ENCODE measurements at regions not wholly inside any gene's neighbourhood (a gene's known extent, or its start where the extent isn't known, plus 50 kb on each side); places are given as distances from the start of the nearest gene placed in this dataset.

DNA sequence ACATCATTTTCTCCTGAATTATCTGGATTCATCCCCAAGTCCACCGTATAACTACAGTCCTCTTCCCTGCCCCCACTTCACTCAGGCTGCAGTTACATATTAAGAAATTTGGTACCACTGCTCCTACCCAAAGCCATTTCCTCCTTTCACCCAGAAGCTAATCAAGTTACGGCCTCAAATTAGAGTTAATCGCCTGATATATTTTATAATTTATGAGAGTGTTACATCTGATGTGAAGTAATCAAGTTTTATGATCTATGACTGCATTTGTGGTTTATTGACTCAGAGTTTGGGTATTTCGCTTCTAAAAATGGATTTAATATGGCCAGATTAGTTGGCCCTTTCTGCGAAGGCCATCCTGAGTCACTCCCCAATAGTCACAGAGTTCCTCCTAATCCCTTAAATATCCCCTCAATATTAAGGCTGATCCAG lies 223.6 kb upstream of the KIF2A start:
- H3K9me3 ChIP-seq, result no peaks in the 10 kb centered on the region
- H3K27me3 ChIP-seq, result no peaks in the 10 kb centered on the region

DNA sequence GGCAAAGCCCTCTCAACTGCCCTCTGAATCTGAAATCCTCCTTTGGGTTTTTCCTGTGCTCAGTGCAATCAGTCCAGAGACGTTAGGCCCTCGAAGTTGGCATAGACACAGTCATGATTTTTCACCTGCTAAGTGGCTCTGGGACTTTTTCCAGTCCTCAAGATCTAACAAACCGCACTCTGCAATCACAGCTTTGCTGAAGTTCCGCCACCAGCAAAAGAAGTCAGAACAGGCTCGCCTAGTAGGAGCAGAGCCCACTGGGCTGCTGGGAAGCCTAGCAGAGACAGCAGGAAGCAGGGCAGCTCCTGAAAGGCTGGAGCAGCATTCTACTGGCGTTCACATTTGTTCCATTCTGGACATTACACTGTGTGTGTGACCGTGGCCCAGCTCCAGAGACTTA lies 222.8 kb upstream of the KIF2A start:
- Histone ChIP-seq H3K9me3 (no peaks in the 10 kb centered on the region), H3K36me3 (no peaks in the 10 kb centered on the region), H3K4me1 (no peaks in the 10 kb centered on the region), H3K27me3 (no peaks in the 10 kb centered on the region), H3K4me3 (no peak overlapping the region), H3K27ac (no peak overlapping the region)
- DNase-seq, result no peak
- intact Hi-C loops (cut with DNase I; ENCODE audit: low total_unique reads), result no loop called here
- TF ChIP-seq, protein P1, sequence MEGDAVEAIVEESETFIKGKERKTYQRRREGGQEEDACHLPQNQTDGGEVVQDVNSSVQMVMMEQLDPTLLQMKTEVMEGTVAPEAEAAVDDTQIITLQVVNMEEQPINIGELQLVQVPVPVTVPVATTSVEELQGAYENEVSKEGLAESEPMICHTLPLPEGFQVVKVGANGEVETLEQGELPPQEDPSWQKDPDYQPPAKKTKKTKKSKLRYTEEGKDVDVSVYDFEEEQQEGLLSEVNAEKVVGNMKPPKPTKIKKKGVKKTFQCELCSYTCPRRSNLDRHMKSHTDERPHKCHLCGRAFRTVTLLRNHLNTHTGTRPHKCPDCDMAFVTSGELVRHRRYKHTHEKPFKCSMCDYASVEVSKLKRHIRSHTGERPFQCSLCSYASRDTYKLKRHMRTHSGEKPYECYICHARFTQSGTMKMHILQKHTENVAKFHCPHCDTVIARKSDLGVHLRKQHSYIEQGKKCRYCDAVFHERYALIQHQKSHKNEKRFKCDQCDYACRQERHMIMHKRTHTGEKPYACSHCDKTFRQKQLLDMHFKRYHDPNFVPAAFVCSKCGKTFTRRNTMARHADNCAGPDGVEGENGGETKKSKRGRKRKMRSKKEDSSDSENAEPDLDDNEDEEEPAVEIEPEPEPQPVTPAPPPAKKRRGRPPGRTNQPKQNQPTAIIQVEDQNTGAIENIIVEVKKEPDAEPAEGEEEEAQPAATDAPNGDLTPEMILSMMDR (IDR thresholded peaks at IDR 0.05), result no peak

More for the DNA sequence above, 223.6 kb upstream of the KIF2A start:
- TF ChIP-seq, protein P1 (IDR thresholded peaks at IDR 0.05), result no peak
- Histone ChIP-seq H3K4me3 (no peak overlapping the region), H3K36me3 (no peaks in the 10 kb centered on the region), H3K27ac (no peak overlapping the region), H3K4me1 (no peaks in the 10 kb centered on the region)
- DNase-seq, result no peak
- intact Hi-C loops (cut with DNase I; ENCODE audit: low total_unique reads), result no loop called here

- no peak for DNase-seq
- no peaks in the 10 kb centered on the region for H3K9me3 ChIP-seq
- no peaks in the 10 kb centered on the region for H3K4me1 ChIP-seq
- intact Hi-C loops (cut with DNase I; ENCODE audit: low total_unique reads), result no loop called here
- no peaks in the 10 kb centered on the region for H3K27me3 ChIP-seq
- no peaks in the 10 kb centered on the region for H3K36me3 ChIP-seq
- H3K27ac ChIP-seq, result no peak overlapping the region
- no peak overlapping the region for H3K4me3 ChIP-seq
- TF ChIP-seq, protein P1 (IDR thresholded peaks at IDR 0.05), result no peak
These were observed 222.3 kb upstream of the KIF2A start for GRCh38 chr5:62083661-62084060.

DNA sequence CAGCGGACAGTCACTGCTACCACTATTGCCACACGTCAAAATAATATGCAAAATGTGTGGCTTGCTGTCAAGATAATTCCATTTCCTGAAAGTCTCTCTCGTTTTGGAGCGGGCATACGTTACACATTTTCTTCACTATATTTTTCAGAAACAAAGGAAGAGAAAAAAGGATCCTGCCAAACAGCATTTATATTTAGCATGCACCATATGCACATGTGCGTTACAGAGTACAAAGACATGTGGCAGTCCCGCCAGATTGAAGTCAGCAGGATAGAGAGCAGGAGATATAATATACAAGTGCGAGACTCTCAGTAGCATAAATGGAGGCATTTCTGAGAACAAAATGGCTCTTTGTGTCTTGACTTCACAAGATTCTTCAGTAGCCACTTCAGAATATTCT lies 221.6 kb upstream of the KIF2A start:
- no peaks in the 10 kb centered on the region for H3K36me3 ChIP-seq
- H3K27ac ChIP-seq, result no peak overlapping the region
- H3K4me1 ChIP-seq, result no peaks in the 10 kb centered on the region
- intact Hi-C loops (cut with DNase I; ENCODE audit: low total_unique reads), result no loop called here
- TF ChIP-seq, protein P1 (IDR thresholded peaks at IDR 0.05), result no peak
- H3K27me3 ChIP-seq, result no peaks in the 10 kb centered on the region
- no peak overlapping the region for H3K4me3 ChIP-seq
- DNase-seq, result no peak
- no peaks in the 10 kb centered on the region for H3K9me3 ChIP-seq

DNA sequence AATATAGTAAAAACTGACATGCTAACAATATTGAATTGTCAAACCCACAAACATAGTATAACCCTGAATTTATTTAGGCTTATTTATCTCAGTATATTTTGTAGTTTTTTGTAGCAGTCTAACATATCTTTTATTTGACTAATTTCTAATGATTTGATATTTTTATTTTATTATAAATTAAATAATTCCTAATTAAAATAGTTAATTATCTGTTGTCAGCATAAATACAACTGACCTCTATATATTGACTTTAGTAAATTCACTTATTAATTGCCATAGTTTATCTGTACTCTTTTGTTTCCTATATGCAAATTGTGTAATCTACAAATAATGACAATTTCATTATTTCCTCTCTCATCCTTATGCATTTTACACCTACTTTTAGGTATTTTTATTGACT lies 215.1 kb upstream of the KIF2A start:
- Histone ChIP-seq H3K27ac (no peak overlapping the region), H3K4me3 (no peak overlapping the region), H3K36me3 (no peaks in the 10 kb centered on the region), H3K9me3 (no peaks in the 10 kb centered on the region), H3K27me3 (no peaks in the 10 kb centered on the region), H3K4me1 (no peaks in the 10 kb centered on the region)
- TF ChIP-seq, protein P1 (IDR thresholded peaks at IDR 0.05), result no peak
- intact Hi-C loops (cut with DNase I; ENCODE audit: low total_unique reads), result no loop called here
- no peak for DNase-seq

DNA sequence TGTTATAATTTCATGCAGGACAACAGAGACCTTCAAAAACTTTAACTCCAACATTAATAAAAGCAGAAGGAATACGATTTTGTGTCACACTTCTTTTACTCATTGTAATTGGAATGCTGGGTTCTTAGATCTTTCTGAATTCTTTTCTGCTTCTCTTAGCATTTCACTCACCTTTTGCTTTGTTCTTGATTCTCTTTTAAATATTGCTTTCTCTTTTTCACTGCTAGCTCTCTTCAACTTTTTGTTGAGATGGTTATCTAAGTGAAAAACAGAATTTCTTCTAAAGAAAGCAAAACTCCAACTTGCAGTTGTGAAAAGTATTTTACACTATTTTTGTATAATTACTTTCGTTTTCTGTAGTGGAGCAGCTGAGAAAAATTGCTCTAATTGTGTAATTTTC lies 212.6 kb upstream of the KIF2A start:
- Histone ChIP-seq H3K36me3 (no peaks in the 10 kb centered on the region), H3K9me3 (no peaks in the 10 kb centered on the region), H3K27me3 (no peaks in the 10 kb centered on the region), H3K27ac (no peak overlapping the region), H3K4me3 (no peak overlapping the region), H3K4me1 (no peaks in the 10 kb centered on the region)
- no peak for DNase-seq
- intact Hi-C loops (cut with DNase I; ENCODE audit: low total_unique reads), result no loop called here
- TF ChIP-seq, protein P1 (IDR thresholded peaks at IDR 0.05), result no peak
